ENCODE measurements at regions not wholly inside any gene's neighbourhood (a gene's known extent, or its start where the extent isn't known, plus 50 kb on each side); places are given as distances from the start of the nearest gene placed in this dataset.

GRCh38 chr6:12476484-12476883 lies 186.3 kb downstream of the EDN1 start:
- TF ChIP-seq, protein P1, sequence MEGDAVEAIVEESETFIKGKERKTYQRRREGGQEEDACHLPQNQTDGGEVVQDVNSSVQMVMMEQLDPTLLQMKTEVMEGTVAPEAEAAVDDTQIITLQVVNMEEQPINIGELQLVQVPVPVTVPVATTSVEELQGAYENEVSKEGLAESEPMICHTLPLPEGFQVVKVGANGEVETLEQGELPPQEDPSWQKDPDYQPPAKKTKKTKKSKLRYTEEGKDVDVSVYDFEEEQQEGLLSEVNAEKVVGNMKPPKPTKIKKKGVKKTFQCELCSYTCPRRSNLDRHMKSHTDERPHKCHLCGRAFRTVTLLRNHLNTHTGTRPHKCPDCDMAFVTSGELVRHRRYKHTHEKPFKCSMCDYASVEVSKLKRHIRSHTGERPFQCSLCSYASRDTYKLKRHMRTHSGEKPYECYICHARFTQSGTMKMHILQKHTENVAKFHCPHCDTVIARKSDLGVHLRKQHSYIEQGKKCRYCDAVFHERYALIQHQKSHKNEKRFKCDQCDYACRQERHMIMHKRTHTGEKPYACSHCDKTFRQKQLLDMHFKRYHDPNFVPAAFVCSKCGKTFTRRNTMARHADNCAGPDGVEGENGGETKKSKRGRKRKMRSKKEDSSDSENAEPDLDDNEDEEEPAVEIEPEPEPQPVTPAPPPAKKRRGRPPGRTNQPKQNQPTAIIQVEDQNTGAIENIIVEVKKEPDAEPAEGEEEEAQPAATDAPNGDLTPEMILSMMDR (IDR thresholded peaks at IDR 0.05), result no peak
- no peak for TF ChIP-seq POLR2A (IDR thresholded peaks at IDR 0.05)

All from testis (tissue), 2 donors.